SK-N-SH (cell line): ENCODE measurements at regions not wholly inside any gene's neighbourhood (a gene's known extent, or its start where the extent isn't known, plus 50 kb on each side); places are given as distances from the start of the nearest gene placed in this dataset.
"Not testable (repeated sequence)": the region's sequence is repeated elsewhere in the genome, so short reads cannot be mapped to it uniquely, and the experiment has no call there.

Source experiments
- CTCF ChIA-PET: fragments of 300-600, 350-600 bp; formaldehyde crosslinking; extraction: SDS; loops from one replicate; lab custom pipeline; 2021; lab: Yijun Ruan, JAX
- POLR2A ChIA-PET: fragments of 350-600 bp; sonication (Branson Sonifier 250); formaldehyde crosslinking; extraction: SDS; loops from one replicate; lab custom pipeline; 2020; ENCODE audit warnings: antibody characterized with exemption, inconsistent platforms; lab: Yijun Ruan, JAX
- DNase-seq: peaks from one replicate; pipeline ENCODE4 v3.0.0; 2012
- H2AFZ ChIP-seq: fragments of 200-600 bp; sonication (generic); 2 replicates; pipeline ENCODE4 v1.8.1; 2016; ENCODE audit warnings: antibody characterized with exemption, mild to moderate bottlenecking, low read depth
- H3F3A ChIP-seq: fragments of 200-600 bp; sonication (generic); replicated peaks from 2 replicates; pipeline ENCODE3; 2016; ENCODE audit warnings: antibody characterized with exemption, mild to moderate bottlenecking; ENCODE audit not compliant: insufficient read depth
- H3K27ac ChIP-seq, 2 experiments: fragments of 200-500 bp in 1 of 2; fragments of 200-600 bp in 1 of 2; sonication (Bioruptor generic) in 1 of 2; sonication (generic), shearing (Covaris generic) in 1 of 2; 2 replicates each; pipeline versions ENCODE4 v1.5.1 to v1.6.1; 2014 to 2016; ENCODE audit warnings: low read depth in 2 of 2, inconsistent platforms in 1 of 2, low read length in 1 of 2, mild to moderate bottlenecking in 1 of 2, mixed read lengths in 1 of 2
- H3K27me3 ChIP-seq: fragments of 200-600 bp; sonication (generic), shearing (Covaris generic); 2 replicates; pipeline ENCODE4 v1.6.1; 2016; ENCODE audit warnings: mixed run types; ENCODE audit not compliant: insufficient read depth
- H3K36me3 ChIP-seq, 2 experiments: fragments of 200-500 bp in 1 of 2; fragments of 200-600 bp in 1 of 2; sonication (Bioruptor generic) in 1 of 2; sonication (generic) in 1 of 2; replicated peaks in 1 of 2; 2 replicates each; pipeline versions ENCODE3 to v1.5.1; 2014 to 2016; ENCODE audit warnings: low read length in 1 of 2, mild to moderate bottlenecking in 1 of 2; ENCODE audit not compliant: insufficient read depth in 2 of 2, control insufficient read depth in 1 of 2
- H3K4me1 ChIP-seq, 2 experiments: fragments of 200-500 bp in 1 of 2; fragments of 200-600 bp in 1 of 2; sonication (Bioruptor generic) in 1 of 2; sonication (generic), shearing (Covaris generic) in 1 of 2; 2 replicates each; pipeline versions ENCODE4 v1.5.1 to v1.6.1; 2014 to 2016; ENCODE audit warnings: low read depth in 1 of 2, low read length in 1 of 2, mixed run types in 1 of 2; ENCODE audit not compliant: insufficient read depth in 2 of 2, control insufficient read depth in 1 of 2
- H3K4me2 ChIP-seq: fragments of 200-600 bp; sonication (generic), shearing (Covaris generic); 2 replicates; pipeline ENCODE4 v1.6.1; 2017; ENCODE audit warnings: mixed run types
- H3K4me3 ChIP-seq, 2 experiments: fragments of 200-500 bp in 1 of 2; fragments of 200-600 bp in 1 of 2; sonication (Bioruptor generic) in 1 of 2; sonication (generic), shearing (Covaris generic) in 1 of 2; 2 replicates each; pipeline versions ENCODE4 v1.5.1 to v1.8.1; 2014 to 2016; ENCODE audit warnings: low read depth in 2 of 2, inconsistent platforms in 1 of 2, low read length in 1 of 2, mild to moderate bottlenecking in 1 of 2, mixed read lengths in 1 of 2, moderate library complexity in 1 of 2
- H3K79me2 ChIP-seq: fragments of 200-600 bp; sonication (generic); 2 replicates; pipeline ENCODE4 v1.8.1; 2017; ENCODE audit warnings: mild to moderate bottlenecking; ENCODE audit not compliant: insufficient read depth
- H3K9ac ChIP-seq: fragments of 200-600 bp; sonication (generic); 2 replicates; pipeline ENCODE4 v1.6.1; 2017; ENCODE audit warnings: mixed run types
- H3K9me2 ChIP-seq: fragments of 200-600 bp; sonication (generic); 2 replicates; pipeline ENCODE4 v1.6.1; 2017; ENCODE audit warnings: mixed run types
- H3K9me3 ChIP-seq: fragments of 200-600 bp; sonication (generic); 2 replicates; pipeline ENCODE4 v1.6.1; 2017; ENCODE audit warnings: mixed run types, mild to moderate bottlenecking, moderate library complexity
- H4K20me1 ChIP-seq: fragments of 200-600 bp; sonication (generic); 2 replicates; pipeline ENCODE4 v1.6.1; 2017; ENCODE audit warnings: mild to moderate bottlenecking, mixed run types; ENCODE audit not compliant: insufficient read depth
- EP300 ChIP-seq, 2 experiments: IDR thresholded peaks; 2 replicates each; pipeline versions ENCODE4 v1.4.0 to v1.6.1; 2012; ENCODE audit warnings: borderline replicate concordance in 1 of 2, low read depth in 1 of 2, low read length in 1 of 2
- EZH2phosphoT487 ChIP-seq: fragments of 200-600 bp; sonication (generic); IDR thresholded peaks from 2 replicates; pipeline ENCODE4 v1.6.1; 2017; ENCODE audit warnings: low read depth, mixed run types, mild to moderate bottlenecking, antibody characterized with exemption, moderate library complexity, borderline replicate concordance
- GABPA ChIP-seq: IDR thresholded peaks from 2 replicates; pipeline ENCODE4 v1.4.0; 2012; ENCODE audit warnings: low read depth, mild to moderate bottlenecking
- GATA2 ChIP-seq: sonication (generic); formaldehyde crosslinking; IDR thresholded peaks from 2 replicates; pipeline ENCODE4 v1.5.0; 2020; ENCODE audit warnings: mild to moderate bottlenecking, missing genetic modification reagents
- MEF2A ChIP-seq: IDR thresholded peaks from 2 replicates; pipeline ENCODE4 v1.4.0; 2012; ENCODE audit warnings: low read depth, borderline replicate concordance
- MXI1 ChIP-seq: IDR thresholded peaks from 2 replicates; pipeline ENCODE4 v1.6.1; 2012; ENCODE audit warnings: mild to moderate bottlenecking, low read depth, low read length, improper control_type of control experiment
- POLR2AphosphoS5 ChIP-seq: IDR thresholded peaks from 2 replicates; pipeline ENCODE4 v1.6.1; 2012; ENCODE audit warnings: low read depth, low read length
- RAD21 ChIP-seq: IDR thresholded peaks from 2 replicates; pipeline ENCODE4 v1.6.1; 2012; ENCODE audit warnings: mild to moderate bottlenecking, low read length
- RCOR1 ChIP-seq: fragments of 150-350 bp; IDR thresholded peaks from 2 replicates; pipeline ENCODE4 v1.6.1; 2017; ENCODE audit warnings: antibody characterized with exemption, low read length
- RFX5 ChIP-seq: IDR thresholded peaks from 2 replicates; pipeline ENCODE4 v1.6.1; 2012; ENCODE audit warnings: mild to moderate bottlenecking, improper control_type of control experiment, low read length
- TAF1 ChIP-seq: IDR thresholded peaks from 2 replicates; pipeline ENCODE4 v1.6.1; 2012; ENCODE audit warnings: low read depth, mild to moderate bottlenecking, low read length, moderate library complexity, borderline replicate concordance
- TCF12 ChIP-seq: IDR thresholded peaks from 2 replicates; pipeline ENCODE4 v1.4.0; 2012
- TEAD4 ChIP-seq: IDR thresholded peaks from 2 replicates; pipeline ENCODE4 v1.4.0; 2012; ENCODE audit warnings: mild to moderate bottlenecking, borderline replicate concordance; ENCODE audit not compliant: insufficient read depth
- WGBS: methylation state at CpG from one replicate; pipeline ENCODE4 v1.1.6; 2017; ENCODE audit warnings: low lambda C conversion rate; 5-methylcytosine and 5-hydroxymethylcytosine counted together
- TF ChIP-seq, protein P1 (sequence below): IDR thresholded peaks from 2 replicates; pipeline ENCODE4 v1.6.1; 2012; ENCODE audit warnings: mild to moderate bottlenecking, low read depth, low read length, moderate library complexity
- TF ChIP-seq, protein P2 (sequence below): IDR thresholded peaks from 2 replicates; pipeline ENCODE4 v1.4.0; 2012; ENCODE audit warnings: low read depth, borderline replicate concordance
- TF ChIP-seq, protein P3 (sequence below): IDR thresholded peaks from 2 replicates; pipeline ENCODE4 v1.4.0; 2012; ENCODE audit warnings: low read depth
- TF ChIP-seq, protein P4 (sequence below): IDR thresholded peaks from 2 replicates; pipeline ENCODE4 v1.4.0; 2012; ENCODE audit warnings: low read depth, borderline replicate concordance

DNA sequence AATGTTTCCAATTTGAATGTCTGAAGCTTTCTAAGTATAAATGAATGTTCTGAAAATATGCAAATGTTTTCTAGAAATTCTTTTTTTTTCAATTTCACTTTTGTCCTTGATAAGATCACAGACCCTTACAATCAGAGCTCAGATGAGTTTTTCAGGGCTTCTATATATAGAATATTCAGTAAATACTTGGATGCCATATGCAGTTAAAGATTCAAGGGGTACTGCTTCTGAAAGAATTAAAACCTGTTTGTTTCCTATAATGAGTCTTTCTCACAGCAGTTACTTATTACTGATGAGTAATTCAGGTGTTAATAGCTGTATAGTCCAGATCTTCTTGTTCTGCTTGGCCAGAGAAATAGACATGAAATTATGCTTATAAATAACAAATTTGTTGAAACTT, 812.6 kb downstream of the ZPLD1 start:
- Histone ChIP-seq H3K4me3 (no peak overlapping the region), H3K4me2 (no peak overlapping the region), H3K9me2 (no peaks in the 10 kb centered on the region), H3K4me1 (no peaks in the 10 kb centered on the region), H3K9ac (no peak overlapping the region), H3K79me2 (no peaks in the 10 kb centered on the region), H2AFZ (no peak overlapping the region), H3K36me3 (no peaks in the 10 kb centered on the region), H4K20me1 (no peaks in the 10 kb centered on the region), H3F3A (no peaks in the 10 kb centered on the region), H3K9me3 (no peaks in the 10 kb centered on the region), H3K27ac (no peak overlapping the region), H3K27me3 (no peaks in the 10 kb centered on the region)
- DNase-seq, result no peak
- TF ChIP-seq, protein P1, sequence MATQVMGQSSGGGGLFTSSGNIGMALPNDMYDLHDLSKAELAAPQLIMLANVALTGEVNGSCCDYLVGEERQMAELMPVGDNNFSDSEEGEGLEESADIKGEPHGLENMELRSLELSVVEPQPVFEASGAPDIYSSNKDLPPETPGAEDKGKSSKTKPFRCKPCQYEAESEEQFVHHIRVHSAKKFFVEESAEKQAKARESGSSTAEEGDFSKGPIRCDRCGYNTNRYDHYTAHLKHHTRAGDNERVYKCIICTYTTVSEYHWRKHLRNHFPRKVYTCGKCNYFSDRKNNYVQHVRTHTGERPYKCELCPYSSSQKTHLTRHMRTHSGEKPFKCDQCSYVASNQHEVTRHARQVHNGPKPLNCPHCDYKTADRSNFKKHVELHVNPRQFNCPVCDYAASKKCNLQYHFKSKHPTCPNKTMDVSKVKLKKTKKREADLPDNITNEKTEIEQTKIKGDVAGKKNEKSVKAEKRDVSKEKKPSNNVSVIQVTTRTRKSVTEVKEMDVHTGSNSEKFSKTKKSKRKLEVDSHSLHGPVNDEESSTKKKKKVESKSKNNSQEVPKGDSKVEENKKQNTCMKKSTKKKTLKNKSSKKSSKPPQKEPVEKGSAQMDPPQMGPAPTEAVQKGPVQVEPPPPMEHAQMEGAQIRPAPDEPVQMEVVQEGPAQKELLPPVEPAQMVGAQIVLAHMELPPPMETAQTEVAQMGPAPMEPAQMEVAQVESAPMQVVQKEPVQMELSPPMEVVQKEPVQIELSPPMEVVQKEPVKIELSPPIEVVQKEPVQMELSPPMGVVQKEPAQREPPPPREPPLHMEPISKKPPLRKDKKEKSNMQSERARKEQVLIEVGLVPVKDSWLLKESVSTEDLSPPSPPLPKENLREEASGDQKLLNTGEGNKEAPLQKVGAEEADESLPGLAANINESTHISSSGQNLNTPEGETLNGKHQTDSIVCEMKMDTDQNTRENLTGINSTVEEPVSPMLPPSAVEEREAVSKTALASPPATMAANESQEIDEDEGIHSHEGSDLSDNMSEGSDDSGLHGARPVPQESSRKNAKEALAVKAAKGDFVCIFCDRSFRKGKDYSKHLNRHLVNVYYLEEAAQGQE, result no peak
- TF ChIP-seq TEAD4 (no peak), GABPA (no peak), TCF12 (no peak), MXI1 (no peak), RCOR1 (no peak), POLR2AphosphoS5 (no peak), GATA2 (CRISPR knock-in tag) (no peak), RFX5 (no peak), MEF2A (no peak), RAD21 (no peak), EP300 (IDR thresholded peaks at IDR 0.05; ENCODE audit: borderline replicate concordance in 1 of 2, low read depth in 1 of 2, low read length in 1 of 2) (no peak), TAF1 (no peak), EZH2phosphoT487 (no peak)
- TF ChIP-seq, protein P2, sequence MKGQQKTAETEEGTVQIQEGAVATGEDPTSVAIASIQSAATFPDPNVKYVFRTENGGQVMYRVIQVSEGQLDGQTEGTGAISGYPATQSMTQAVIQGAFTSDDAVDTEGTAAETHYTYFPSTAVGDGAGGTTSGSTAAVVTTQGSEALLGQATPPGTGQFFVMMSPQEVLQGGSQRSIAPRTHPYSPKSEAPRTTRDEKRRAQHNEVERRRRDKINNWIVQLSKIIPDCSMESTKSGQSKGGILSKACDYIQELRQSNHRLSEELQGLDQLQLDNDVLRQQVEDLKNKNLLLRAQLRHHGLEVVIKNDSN, result no peak
- TF ChIP-seq, protein P3, sequence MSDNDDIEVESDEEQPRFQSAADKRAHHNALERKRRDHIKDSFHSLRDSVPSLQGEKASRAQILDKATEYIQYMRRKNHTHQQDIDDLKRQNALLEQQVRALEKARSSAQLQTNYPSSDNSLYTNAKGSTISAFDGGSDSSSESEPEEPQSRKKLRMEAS, result no peak
- TF ChIP-seq, protein P4, sequence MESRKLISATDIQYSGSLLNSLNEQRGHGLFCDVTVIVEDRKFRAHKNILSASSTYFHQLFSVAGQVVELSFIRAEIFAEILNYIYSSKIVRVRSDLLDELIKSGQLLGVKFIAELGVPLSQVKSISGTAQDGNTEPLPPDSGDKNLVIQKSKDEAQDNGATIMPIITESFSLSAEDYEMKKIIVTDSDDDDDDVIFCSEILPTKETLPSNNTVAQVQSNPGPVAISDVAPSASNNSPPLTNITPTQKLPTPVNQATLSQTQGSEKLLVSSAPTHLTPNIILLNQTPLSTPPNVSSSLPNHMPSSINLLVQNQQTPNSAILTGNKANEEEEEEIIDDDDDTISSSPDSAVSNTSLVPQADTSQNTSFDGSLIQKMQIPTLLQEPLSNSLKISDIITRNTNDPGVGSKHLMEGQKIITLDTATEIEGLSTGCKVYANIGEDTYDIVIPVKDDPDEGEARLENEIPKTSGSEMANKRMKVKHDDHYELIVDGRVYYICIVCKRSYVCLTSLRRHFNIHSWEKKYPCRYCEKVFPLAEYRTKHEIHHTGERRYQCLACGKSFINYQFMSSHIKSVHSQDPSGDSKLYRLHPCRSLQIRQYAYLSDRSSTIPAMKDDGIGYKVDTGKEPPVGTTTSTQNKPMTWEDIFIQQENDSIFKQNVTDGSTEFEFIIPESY, result no peak
- CTCF ChIA-PET, result no interaction called here
- POLR2A ChIA-PET, result no interaction called here

DNA sequence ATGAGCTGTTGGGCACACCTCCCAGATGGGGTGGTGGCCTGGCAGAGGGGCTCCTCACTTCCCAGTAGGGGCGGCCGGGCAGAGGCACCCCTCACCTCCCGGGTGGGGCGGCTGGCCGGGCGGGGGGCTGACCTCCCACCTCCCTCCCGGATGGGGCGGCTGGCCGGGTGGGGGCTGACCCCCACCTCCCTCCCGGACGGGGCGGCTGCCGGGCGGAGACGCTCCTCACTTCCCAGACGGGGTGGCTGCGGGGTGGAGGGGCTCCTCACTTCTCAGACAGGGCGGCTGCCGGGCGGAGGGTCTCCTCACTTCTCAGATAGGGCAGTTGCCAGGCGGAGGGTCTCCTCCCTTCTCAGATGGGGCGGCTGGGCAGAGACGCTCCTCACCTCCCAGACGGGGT, 820.0 kb downstream of the ZPLD1 start:
- H3K4me3 ChIP-seq, CTCF ChIA-PET, H3K36me3 ChIP-seq, H4K20me1 ChIP-seq, H3K9ac ChIP-seq, H3K79me2 ChIP-seq, H3K27me3 ChIP-seq, H3F3A ChIP-seq, H3K9me3 ChIP-seq, H3K4me2 ChIP-seq, H3K9me2 ChIP-seq, H3K27ac ChIP-seq, H3K4me1 ChIP-seq, DNase-seq, H2AFZ ChIP-seq, POLR2A ChIA-PET: not testable (repeated sequence)
- 100% methylated on average over 1 of the region's 24 CpGs for WGBS
